GM18519 (cell line): ENCODE measurements at regions not wholly inside any gene's neighbourhood (a gene's known extent, or its start where the extent isn't known, plus 50 kb on each side); places are given as distances from the start of the nearest gene placed in this dataset.

ENCODE experiments used
- ATAC-seq: cut with Tn5 transposase; IDR thresholded peaks from one replicate; pipeline ENCODE4 v1.9.1; 2021; ENCODE audit warnings: mild to moderate bottlenecking, moderate library complexity; ENCODE audit not compliant: unreplicated experiment, low FRiP score

DNA sequence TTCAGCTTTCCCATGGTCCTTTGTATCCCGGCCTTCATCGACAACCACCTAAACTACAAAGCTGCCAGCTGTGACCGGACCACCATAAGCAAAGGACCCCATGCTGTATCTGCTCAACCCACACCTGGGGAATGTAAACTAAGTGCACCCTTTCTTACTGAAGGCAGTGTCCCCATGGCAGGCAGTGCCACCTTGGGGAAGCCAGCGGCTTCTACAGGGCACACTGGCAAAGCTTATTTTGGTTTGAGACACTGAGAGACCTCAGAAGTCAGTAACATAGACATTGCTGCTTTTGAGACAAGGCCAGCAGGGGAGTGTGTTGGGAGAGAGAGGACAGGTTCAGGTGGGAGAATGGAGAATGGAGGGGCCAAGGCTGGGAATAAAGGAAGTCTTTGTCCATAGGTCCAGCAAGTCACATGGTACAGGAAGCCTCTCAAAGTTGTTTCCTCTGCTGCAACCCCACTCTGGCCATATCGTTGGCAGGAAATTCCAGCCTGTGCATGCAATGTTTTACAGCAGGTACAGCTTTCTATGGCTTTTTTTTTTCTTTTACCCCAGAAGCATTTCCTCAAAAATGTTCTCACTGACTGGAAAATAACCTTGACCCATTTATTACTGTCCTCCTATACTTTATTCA is 85.9 kb upstream of the NPVF start:
- no peak for ATAC-seq

DNA sequence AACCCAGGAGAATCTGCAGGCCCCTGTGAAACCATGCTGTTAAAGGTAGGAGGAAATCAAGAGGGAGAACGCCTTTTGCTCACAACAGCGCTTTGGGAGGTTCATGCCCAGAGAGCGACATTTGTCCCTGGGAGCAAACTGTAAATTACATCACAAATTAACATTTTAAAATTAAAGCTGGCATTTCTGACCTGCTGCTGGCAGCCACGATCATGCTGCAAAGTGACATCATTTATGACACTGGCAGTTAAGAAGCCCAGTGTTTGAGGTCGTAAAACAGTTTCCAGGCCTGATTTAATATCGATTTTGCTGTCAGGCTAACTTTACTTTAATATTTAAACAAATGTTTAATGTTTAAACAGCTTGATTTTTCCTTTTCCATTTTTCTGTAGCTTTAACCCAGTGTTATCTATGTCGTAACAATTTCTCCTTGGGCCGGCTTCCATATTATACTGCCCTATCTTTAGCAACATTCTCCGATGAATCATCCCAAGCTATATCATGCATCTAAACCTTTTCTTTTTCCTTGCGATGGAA is 86.5 kb upstream of the NPVF start:
- ATAC-seq: no peak

DNA sequence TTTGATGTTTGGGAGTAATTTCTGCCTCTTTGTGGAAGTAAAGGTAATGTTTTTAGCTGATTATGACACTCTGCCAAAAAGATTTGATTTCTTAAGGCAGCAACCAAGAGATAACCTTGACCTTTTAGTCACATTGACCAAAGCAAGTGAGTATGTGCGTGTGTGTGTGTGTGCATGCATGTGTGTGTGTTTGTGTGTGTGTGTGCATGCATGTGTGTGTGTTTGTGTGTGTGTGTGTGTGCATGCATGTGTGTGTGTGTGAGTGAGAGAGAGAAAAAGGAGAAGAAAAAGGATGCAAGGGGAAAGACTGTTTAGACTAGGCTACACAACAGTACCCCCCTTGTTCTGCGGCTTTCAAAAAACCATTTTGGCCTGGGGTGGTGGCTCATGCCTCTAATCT is 88.1 kb upstream of the NPVF start:
- ATAC-seq: no peak

DNA sequence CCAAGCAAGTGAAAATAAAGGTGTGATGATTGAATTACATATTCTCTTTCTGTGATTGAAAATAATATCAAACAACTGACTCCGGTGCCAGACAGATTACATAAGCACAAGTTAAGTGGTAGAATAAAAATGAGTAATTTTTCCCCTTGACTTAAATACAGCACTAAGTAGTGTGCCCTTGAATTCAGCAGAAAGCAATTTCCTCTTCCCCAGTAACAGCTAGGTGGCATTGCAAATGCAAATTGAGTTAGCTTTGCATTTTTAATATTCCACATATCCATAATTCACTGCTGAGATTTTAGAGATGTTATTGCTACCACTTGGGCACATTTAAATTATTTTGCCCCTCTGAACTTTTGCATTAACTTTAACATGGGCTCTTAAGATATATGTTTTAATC is 89.8 kb upstream of the NPVF start:
- no peak for ATAC-seq

DNA sequence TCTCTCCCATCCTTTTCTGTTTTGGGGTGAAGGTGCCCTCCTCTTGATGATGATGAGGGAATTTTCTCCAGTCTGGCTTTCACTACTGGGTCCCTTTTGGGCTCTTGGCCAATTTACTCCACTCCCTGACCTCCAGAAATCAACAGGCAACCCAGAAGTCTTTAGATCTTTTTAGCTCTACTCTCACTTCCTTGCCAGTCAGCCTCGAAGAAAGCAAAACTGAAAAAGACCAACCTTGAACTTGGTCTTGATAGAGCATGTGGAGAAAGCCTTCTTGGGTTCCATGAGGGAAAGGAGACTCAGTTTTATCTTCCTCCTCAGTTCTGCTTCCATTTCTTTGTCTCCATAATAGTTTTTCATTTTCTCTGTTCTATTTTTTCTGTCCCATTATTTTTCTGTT is 91.4 kb upstream of the NPVF start:
- no peak for ATAC-seq

DNA sequence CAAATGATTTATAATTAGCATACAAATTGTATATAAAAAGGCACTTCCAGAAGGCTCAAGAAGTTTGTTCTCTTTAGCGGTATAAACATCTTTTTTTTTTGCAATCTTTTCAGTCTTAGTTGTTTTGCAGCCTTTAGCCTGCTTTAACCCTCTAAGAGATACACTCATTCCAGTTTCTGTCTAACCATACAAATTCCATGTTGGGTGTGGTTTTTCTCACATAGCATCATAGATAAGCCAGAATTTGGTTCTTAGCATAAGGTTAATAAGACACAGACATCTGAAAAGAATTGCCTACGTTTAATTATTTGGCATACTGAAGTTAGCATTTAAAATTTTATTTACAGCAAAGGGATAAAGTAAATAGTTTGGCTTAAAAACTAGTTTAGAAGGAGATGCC is 92.5 kb upstream of the NPVF start:
- ATAC-seq: no peak

DNA sequence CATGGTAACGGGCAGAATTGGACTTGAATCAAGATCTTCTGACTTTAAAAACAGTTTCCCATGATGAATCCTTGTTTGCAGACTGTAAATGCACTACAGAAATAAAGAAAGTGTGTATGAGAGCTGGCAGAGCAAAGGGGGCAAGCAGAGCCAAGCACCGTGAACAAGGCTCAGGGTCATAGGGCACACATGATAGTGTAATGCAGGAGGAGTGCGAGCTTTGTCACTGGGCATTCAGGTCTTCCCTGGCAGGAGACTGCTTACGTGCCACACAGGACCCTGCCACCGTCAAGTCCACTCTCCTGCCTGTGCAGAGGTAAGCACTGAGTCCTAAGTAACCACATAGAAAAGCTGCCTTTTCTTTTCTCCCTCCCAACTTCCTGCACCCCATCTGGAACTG is 93.1 kb upstream of the NPVF start:
- no peak for ATAC-seq

DNA sequence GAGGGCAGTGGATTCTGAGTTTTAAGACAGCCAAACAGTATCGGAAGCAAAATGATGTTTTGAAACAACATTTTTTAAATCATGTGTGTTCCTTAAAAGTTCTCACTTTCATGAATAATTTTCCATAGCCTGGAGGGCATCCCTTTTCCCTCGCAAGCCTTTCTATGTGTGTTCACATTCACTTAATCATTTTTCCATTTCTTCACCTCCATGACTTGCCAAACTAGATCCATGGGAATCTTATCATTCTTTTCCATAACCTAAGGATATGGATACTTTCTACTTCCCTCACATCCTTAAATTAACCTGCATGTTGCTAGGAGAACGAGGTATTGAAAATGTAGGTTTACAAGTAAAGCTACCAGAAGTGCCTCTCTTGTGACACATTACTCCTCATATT is 94.2 kb upstream of the NPVF start:
- ATAC-seq: no peak

DNA sequence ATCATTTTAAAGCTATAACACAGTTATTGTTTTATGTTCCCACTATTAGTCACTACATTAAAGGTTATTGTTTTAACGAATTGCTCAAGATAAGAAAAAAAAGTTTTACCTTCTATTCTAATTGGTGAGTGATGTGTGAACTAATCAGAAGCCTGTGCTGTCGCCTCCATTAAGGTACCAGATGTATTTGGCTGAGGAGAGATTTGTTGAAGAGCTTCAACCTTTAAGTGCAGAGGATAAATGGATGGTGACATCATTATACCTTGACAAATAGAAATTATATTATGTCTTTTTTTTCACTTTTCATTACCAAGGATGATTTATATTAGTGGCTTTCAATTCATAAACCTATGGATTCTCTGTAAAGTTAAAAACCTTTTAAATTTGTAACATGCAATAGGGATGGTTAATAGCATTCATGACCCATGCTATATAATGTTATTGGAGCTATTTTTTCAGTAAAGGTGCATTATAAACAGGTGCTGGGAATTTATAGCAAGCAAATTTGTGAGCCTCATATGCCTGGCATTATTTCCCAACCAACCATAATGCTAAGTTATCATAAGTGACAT is 97.0 kb upstream of the NPVF start:
- ATAC-seq: no peak

DNA sequence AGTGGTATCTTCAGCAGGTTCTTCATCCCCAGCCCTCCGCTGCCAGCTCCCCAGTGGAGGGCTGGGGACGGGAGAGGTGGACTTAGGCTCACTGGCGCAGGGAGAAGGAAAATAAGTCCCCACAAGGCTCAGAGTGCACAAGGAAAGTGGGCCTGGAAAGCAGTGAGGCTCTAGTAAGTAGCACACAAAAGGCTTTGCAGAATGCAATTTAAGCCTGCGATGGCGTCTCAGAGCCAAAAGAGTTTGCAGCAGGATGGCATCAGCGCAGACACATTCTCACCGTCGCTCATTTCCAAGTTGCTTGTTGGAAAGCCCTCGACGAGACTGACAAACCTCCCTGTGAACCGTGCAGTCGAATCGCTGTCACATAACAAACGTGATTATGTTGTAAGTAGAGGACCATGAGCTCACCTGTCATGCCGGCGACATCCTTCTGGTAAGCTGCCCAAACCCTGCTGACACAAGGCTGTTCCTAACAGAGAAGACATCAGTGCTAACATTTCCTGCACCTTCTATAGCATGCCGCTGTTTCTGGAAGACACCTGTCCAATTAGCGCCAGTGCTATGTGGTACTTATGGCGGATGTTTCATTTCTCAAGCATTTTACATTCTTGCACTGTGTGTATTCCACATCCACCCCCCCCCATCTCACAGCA is 98.3 kb upstream of the NPVF start:
- no peak for ATAC-seq

DNA sequence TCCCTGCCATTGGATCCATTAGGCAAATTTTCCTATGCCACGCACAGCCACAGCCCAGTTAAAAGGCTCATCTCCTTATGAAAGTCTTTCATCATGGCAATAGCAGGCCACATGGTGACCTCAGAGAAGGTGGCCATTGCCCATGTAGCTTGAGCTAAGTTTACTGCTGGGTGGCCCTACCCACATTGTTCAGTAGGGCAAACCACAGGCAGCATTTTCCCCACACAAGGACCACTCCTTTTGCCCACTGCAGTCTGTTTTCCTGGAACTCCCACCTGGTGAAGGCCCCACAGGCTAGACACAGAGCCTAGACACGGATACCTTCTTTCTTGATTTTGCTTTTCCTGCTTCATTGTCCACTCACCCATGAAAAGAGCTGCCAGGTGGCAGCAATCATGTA is 101.5 kb upstream of the NPVF start:
- ATAC-seq: no peak

DNA sequence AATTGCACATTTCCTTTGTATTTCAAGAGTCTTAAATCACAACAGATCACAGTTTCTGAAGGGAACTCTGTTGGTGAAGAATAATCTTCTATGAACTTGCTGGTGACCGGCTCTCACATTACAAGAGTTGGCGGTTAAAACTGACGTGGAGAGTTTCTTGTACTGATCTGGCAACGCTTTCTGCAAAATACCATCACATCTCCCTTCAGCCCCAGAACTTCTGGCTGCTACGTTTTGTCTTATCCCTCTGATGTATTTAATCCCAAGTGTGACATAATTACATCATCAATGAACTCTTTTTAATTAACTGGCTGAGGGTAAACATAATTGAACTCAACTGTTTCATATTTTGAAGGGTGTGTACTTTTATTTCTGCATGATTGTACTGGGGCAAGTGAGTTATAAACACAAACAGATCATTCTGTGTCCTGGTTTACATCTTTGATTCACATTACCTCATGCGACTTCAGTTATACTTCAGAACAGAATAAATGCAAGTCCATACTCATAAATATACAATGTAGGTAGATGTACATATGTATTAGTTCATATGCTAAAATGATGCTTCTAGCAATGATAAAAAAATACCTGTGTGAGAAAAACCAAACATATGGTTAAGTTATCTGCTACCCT is 105.1 kb upstream of the NPVF start:
- no peak for ATAC-seq

DNA sequence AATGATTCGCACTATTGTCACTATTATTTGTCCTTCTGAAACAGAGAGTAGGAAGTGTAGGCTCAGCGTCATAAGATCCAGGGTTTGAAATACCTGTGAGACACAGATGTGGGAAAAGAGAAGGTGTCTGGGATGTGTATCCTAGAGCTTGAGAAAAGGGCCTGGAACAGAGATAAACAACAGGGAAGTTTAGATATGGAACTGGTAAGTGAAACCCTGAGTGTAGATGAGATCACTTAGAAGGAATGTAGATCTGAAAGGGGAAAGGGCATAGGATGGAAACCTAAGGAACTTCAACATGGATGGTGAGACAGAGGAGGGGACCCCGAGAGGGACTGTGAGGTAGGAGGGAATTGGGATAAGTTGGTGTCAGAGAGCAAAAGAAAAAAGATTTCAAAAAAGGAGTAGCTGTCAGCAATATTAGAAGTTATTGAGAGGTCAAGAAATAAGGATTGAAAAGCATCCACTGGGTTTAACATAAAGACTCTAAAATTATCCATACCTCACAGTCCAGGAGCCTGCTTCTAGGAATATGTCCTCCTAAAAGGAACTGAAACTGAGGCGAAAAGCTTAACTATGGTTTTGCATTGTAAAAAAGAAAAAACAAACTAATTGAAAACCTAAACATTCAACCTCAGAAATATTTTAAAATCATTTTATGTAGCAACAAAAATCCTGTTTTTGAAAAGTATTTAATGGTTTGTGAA is 119.2 kb upstream of the NPVF start:
- no peak for ATAC-seq

DNA sequence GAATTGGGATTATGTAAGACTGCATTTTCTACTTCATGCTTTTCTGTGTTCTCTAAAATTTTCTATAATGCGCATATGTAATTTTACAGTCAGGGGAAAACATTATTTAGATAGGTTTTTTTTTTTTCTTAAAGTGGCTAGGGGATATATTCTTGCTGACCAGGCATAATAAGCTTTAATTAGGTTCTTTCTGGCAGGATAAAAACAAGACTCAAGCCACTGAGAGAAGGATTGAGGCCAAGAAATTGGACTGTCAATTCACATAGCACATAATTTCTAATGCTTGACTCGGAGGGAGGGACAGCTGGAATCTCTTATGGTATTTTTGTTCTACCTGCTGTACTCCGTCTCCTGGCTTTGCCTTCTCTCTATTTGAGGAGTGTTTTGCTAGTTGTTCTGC is 119.8 kb upstream of the NPVF start:
- no peak for ATAC-seq

DNA sequence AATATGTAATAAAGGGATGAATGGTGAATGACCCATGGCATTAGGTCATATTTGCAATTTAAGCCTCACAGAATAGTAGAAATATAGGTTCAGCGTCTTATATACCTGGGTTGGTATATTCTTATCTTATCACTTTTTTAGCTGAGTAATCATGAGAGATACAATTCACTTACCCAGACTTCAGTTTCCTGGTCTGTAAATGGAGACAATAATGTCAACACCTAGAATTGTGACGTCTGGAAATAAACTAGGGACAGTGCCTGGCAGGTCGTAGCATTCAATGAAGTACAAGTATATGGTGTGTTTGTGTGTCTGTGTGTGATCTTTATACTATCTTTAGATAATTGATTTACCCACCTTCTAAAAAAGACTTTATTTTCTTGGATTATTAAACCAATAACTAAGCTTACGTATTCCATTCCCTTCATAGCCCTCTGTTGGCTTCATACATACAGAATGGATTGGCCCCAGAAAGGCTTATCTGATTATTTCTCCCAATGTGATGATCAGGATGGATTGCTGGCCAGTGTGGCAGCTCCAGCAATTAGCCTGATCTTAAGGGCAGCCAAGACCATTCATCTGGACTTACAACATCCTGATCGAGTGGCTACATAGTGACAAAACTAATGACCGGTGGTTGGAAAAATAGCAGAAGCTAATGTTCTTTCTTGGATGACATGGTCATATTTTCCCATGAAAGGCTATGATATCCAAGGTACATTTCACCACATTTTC is 121.2 kb upstream of the NPVF start:
- ATAC-seq: no peak

DNA sequence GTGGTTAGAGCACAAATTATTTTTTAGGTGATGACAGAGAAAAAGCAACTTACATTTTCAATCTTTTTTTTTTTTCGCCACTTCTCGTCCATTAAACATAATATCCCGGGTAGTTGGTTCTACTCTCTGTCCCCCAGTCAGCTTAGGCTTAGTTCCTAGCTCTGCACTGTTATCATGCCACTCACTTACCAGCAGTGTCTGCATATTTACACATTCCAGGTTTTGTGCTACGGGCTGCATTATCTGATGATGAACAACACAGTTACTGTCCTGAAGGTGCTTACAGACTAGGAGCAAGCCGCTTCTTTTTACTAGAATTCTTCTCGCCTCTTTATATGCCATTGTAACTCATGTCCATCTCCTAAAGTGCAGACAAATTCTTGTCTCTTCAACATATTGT is 121.8 kb upstream of the NPVF start:
- ATAC-seq: no peak

DNA sequence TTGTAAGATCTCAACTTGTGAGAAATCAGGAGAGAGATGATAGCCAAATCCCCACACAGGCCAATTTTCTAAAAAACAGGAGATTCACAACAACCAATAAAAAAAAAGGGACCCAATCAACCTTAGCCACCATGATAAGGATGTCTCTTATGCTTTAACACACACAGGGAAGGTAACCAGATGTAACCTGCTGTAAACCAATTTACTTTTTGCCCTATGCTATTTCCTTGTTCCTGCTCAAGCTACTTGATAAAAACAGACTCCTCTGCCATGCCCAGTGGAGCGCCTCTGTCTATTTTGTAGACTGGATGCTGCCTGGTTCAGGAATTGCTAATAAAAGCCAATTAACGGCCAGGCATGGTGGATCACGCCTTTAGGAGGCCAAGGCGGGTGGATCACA is 123.5 kb upstream of the NPVF start:
- no peak for ATAC-seq

DNA sequence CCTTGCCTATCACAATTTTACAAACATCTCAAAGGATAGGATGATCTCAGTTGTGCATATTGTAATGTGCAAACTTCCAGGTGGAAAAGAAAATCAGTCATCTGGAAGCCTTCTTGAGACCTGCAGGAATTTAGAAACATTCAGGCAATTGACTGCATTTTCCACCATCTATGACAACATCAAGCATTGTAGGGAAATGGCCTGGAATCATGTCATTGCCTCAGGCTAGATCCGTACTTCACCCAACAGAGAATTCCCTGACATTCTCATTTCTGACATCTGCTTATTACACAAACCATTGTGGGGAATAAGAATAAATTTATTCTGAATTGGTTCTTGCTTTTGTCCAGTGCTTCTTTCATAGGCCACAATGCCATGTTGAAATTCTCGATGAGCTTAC is 124.9 kb upstream of the NPVF start:
- ATAC-seq: no peak

DNA sequence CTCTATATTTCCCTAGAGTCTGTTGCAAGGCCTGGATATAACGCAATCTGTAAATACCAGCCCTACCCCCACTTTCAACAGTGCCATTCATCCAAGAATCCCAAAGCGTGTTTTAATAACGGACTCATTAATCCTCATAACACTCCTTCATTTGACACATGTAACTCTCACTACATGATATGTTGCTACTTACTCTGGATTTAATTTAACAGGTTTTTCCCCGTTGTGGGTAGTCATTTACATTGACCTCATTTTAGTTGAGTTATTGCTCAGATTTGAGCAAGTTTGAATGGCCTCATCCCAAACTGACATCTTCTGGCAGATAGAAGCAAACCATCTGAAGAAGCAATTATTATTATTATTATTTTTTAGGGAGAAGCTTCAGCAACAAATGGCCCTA is 125.4 kb upstream of the NPVF start:
- ATAC-seq: no peak

DNA sequence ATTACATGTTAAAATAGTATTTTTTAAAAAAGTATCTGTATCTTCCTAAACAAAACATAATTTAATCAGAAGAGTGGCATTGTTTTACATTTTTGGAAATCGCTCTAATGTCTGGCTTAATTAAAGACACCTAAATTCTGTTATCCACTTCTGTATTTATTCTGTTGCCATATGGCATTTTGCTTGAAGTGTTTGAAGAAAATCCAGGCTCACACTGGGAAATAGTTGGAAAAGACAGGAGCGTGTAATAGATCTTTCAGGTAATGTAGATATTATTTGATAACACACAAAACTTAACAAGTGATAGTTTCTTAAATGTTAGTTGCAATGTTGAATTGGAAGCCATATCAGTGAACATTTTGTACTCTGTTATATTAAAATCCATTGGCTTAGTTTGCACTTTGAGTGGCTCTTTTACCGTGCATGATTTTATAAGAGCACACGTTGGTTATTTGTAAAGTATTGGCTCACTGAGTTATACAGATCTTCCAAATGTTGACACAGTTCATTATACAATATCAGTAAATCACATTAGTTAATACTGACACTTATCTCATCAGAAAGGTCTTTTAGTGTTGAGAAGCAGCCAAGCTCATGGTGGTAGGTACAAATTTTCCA is 128.4 kb upstream of the NPVF start:
- no peak for ATAC-seq
